OCI-LY3 (cell line): ENCODE measurements at regions not wholly inside any gene's neighbourhood (a gene's known extent, or its start where the extent isn't known, plus 50 kb on each side); places are given as distances from the start of the nearest gene placed in this dataset.

ENCODE experiments used
- H2AFZ ChIP-seq: fragments of 200-600, 300-600 bp; shearing (Covaris generic); 2 replicates; pipeline ENCODE4 v1.6.0; 2014; ENCODE audit warnings: antibody characterized with exemption, low read depth, low read length
- H3K27ac ChIP-seq: fragments of 200-600, 300-600 bp; sonication (generic); 2 replicates; pipeline ENCODE4 v1.5.1; 2014; ENCODE audit warnings: mild to moderate bottlenecking, low read length, moderate library complexity, mixed read lengths
- H3K27me3 ChIP-seq: fragments of 200-600, 300-600 bp; sonication (generic); 2 replicates; pipeline ENCODE4 v1.6.1; 2014; ENCODE audit warnings: low read depth, low read length, mixed read lengths
- H3K36me3 ChIP-seq: fragments of 200-600, 300-600 bp; sonication (generic); replicated peaks from 2 replicates; pipeline ENCODE3; 2014; ENCODE audit warnings: low read depth, low read length, mixed read lengths
- H3K4me1 ChIP-seq: fragments of 300-600, 200-600 bp; sonication (generic); 2 replicates; pipeline ENCODE4 v1.6.1; 2014; ENCODE audit warnings: low read length, mixed read lengths
- H3K4me2 ChIP-seq: fragments of 200-600, 300-600 bp; sonication (generic); 2 replicates; pipeline ENCODE4 v1.6.1; 2014; ENCODE audit warnings: low read length, mixed read lengths
- H3K4me3 ChIP-seq: fragments of 300-600, 200-600 bp; sonication (generic); 2 replicates; pipeline ENCODE4 v1.5.1; 2014; ENCODE audit warnings: antibody characterized with exemption, mild to moderate bottlenecking, low read length, moderate library complexity
- H3K79me2 ChIP-seq: fragments of 300-600, 200-600 bp; shearing (Covaris generic); 2 replicates; pipeline ENCODE4 v1.6.1; 2014; ENCODE audit warnings: mild to moderate bottlenecking, low read length, mixed read lengths
- H3K9ac ChIP-seq: fragments of 300-600, 200-600 bp; shearing (Covaris generic); 2 replicates; pipeline ENCODE4 v1.6.0; 2014; ENCODE audit warnings: mild to moderate bottlenecking, low read length, moderate library complexity
- H3K9me3 ChIP-seq: fragments of 200-600, 300-600 bp; shearing (Covaris generic); 2 replicates; pipeline ENCODE4 v1.6.1; 2014; ENCODE audit warnings: low read length, mixed read lengths; ENCODE audit not compliant: insufficient read depth
- H4K20me1 ChIP-seq: fragments of 200-600, 300-600 bp; sonication (generic); 2 replicates; pipeline ENCODE4 v1.6.1; 2016; ENCODE audit warnings: low read length, mixed read lengths; ENCODE audit not compliant: insufficient read depth
- EZH2phosphoT487 ChIP-seq: fragments of 200-600 bp; shearing (Covaris generic); IDR thresholded peaks from 2 replicates; pipeline ENCODE4 v1.6.1; 2018; ENCODE audit warnings: antibody characterized with exemption, mixed run types, low read depth
- TF ChIP-seq, protein P1 (sequence below): fragments of 200-600, 300-600 bp; sonication (generic); IDR thresholded peaks from 2 replicates; pipeline ENCODE4 v1.5.1; 2014; ENCODE audit warnings: antibody characterized with exemption, low read length, low read depth

- no peaks in the 10 kb centered on the region for H3K27me3 ChIP-seq
- H3K4me3 ChIP-seq: no peak overlapping the region
- H3K9me3 ChIP-seq: no peaks in the 10 kb centered on the region
- H3K9ac ChIP-seq: no peak overlapping the region
- no peaks in the 10 kb centered on the region for H4K20me1 ChIP-seq
- no peak overlapping the region for H2AFZ ChIP-seq
- H3K36me3 ChIP-seq: no peaks in the 10 kb centered on the region
- H3K27ac ChIP-seq: no peak overlapping the region
- no peaks in the 10 kb centered on the region for H3K79me2 ChIP-seq
- H3K4me1 ChIP-seq: peaks cover 5% of the 10 kb centered on the region
- no peak overlapping the region for H3K4me2 ChIP-seq
- TF ChIP-seq EZH2phosphoT487: no peak
Measured at GRCh38 chr2:67294218-67294617, 102.9 kb upstream of the ETAA1 start.

DNA sequence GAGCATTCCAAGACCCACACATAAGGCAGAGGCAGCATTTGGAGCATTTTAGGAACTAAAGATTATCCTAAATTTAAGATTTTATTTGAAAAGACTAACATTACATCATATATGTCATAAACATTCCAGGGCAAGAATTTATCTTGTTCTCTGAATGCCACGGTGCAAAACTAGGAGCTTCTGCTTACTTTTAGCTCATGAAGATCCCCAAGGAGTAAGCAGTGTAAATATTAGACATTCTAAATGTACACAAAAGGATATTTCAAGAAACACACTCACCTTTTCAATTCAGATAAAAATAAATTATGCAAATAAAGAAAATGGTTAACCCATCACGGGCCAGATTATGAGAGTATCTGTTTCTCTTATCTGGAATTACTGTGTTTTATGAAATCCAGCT, 101.7 kb upstream of the ETAA1 start:
- H3K36me3 ChIP-seq: no peaks in the 10 kb centered on the region
- H3K4me1 ChIP-seq: peaks cover 5% of the 10 kb centered on the region
- no peaks in the 10 kb centered on the region for H3K79me2 ChIP-seq
- H2AFZ ChIP-seq: no peak overlapping the region; the same call in 1 of the 2 replicates
- no peak overlapping the region for H3K9ac ChIP-seq
- no peaks in the 10 kb centered on the region for H4K20me1 ChIP-seq
- TF ChIP-seq EZH2phosphoT487: no peak
- TF ChIP-seq, protein P1, sequence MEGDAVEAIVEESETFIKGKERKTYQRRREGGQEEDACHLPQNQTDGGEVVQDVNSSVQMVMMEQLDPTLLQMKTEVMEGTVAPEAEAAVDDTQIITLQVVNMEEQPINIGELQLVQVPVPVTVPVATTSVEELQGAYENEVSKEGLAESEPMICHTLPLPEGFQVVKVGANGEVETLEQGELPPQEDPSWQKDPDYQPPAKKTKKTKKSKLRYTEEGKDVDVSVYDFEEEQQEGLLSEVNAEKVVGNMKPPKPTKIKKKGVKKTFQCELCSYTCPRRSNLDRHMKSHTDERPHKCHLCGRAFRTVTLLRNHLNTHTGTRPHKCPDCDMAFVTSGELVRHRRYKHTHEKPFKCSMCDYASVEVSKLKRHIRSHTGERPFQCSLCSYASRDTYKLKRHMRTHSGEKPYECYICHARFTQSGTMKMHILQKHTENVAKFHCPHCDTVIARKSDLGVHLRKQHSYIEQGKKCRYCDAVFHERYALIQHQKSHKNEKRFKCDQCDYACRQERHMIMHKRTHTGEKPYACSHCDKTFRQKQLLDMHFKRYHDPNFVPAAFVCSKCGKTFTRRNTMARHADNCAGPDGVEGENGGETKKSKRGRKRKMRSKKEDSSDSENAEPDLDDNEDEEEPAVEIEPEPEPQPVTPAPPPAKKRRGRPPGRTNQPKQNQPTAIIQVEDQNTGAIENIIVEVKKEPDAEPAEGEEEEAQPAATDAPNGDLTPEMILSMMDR: no peak
- no peak overlapping the region for H3K4me3 ChIP-seq
- H3K4me2 ChIP-seq: no peak overlapping the region
- no peaks in the 10 kb centered on the region for H3K9me3 ChIP-seq
- H3K27ac ChIP-seq: no peak overlapping the region
- no peaks in the 10 kb centered on the region for H3K27me3 ChIP-seq

- H4K20me1 ChIP-seq: no peaks in the 10 kb centered on the region
- H3K9ac ChIP-seq: no peak overlapping the region
- H3K9me3 ChIP-seq: no peaks in the 10 kb centered on the region
- no peak overlapping the region for H3K4me3 ChIP-seq
- no peaks in the 10 kb centered on the region for H3K36me3 ChIP-seq
- no peak for TF ChIP-seq EZH2phosphoT487
- TF ChIP-seq, protein P1: no peak
- no peaks in the 10 kb centered on the region for H3K27me3 ChIP-seq
- no peak overlapping the region for H3K4me2 ChIP-seq
- no peaks in the 10 kb centered on the region for H3K79me2 ChIP-seq
- H2AFZ ChIP-seq: no peak overlapping the region; the same call in 1 of the 2 replicates
- H3K4me1 ChIP-seq: peaks cover 5% of the 10 kb centered on the region
- H3K27ac ChIP-seq: no peak overlapping the region
Measured at GRCh38 chr2:67295851-67296250, 101.3 kb upstream of the ETAA1 start.

GRCh38 chr2:67304300-67304890, 92.7 kb upstream of the ETAA1 start:
- Histone ChIP-seq H4K20me1 (no peaks in the 10 kb centered on the region), H3K27me3 (no peaks in the 10 kb centered on the region), H2AFZ (no peak overlapping the region), H3K4me1 (no peaks in the 10 kb centered on the region), H3K79me2 (no peaks in the 10 kb centered on the region), H3K9ac (no peak overlapping the region), H3K4me3 (no peak overlapping the region), H3K36me3 (no peaks in the 10 kb centered on the region), H3K27ac (no peak overlapping the region), H3K4me2 (no peak overlapping the region), H3K9me3 (no peaks in the 10 kb centered on the region)
- TF ChIP-seq, protein P1: no peak
- no peak for TF ChIP-seq EZH2phosphoT487
